ENCODE measurements at regions not wholly inside any gene's neighbourhood (a gene's known extent, or its start where the extent isn't known, plus 50 kb on each side); places are given as distances from the start of the nearest gene placed in this dataset.

DNA sequence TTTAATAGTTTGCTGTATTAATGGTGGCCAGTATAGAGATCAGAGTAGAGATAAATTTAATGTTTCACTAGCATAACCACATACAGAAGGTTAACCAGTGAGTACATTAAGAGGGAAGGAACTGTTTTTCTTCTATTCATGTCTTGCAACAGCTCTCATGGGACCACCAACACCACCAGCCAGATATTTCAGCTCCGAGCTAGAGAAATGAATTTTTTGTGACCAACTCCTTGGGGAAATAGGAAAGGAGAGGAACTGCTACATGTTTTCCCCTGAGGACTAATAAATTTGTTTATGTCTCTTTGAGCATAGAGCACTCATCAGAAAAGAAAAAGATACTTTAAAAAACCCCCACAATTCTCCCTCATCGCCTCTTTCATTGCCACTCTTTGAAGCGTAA, 247.5 kb downstream of the MBNL1 start:
- H3K27ac ChIP-seq: no peak overlapping the region

DNA sequence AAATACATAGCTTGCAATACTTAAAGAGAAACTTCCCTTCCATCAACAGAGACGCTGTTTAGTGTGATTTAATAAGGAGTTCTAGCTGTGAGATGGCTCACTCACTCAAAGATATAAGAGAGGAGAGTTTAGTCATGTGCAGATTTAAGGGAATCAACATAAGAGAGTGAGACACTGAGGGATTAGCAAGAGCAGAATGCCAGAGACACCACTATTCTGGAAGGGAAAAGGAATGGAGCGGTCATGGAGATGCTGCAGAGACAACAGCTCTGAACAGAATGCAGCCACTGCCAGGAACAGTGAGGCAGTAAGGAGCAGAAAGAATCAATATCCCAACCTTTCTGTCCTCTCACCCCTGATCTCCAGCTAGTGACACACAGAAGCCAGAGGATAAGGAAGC, 248.8 kb downstream of the MBNL1 start:
- TF ChIP-seq POLR2A (IDR thresholded peaks at IDR 0.05): no peak
- TF ChIP-seq, protein P1, sequence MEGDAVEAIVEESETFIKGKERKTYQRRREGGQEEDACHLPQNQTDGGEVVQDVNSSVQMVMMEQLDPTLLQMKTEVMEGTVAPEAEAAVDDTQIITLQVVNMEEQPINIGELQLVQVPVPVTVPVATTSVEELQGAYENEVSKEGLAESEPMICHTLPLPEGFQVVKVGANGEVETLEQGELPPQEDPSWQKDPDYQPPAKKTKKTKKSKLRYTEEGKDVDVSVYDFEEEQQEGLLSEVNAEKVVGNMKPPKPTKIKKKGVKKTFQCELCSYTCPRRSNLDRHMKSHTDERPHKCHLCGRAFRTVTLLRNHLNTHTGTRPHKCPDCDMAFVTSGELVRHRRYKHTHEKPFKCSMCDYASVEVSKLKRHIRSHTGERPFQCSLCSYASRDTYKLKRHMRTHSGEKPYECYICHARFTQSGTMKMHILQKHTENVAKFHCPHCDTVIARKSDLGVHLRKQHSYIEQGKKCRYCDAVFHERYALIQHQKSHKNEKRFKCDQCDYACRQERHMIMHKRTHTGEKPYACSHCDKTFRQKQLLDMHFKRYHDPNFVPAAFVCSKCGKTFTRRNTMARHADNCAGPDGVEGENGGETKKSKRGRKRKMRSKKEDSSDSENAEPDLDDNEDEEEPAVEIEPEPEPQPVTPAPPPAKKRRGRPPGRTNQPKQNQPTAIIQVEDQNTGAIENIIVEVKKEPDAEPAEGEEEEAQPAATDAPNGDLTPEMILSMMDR (IDR thresholded peaks at IDR 0.05): no peak
- H3K36me3 ChIP-seq: no peaks in the 10 kb centered on the region

More for the DNA sequence above, 247.5 kb downstream of the MBNL1 start:
- H3K4me3 ChIP-seq: no peak overlapping the region
- no peaks in the 10 kb centered on the region for H3K9me3 ChIP-seq
- H3K36me3 ChIP-seq: no peaks in the 10 kb centered on the region
- TF ChIP-seq, protein P1 (IDR thresholded peaks at IDR 0.05): no peak
- no peak for TF ChIP-seq POLR2A (IDR thresholded peaks at IDR 0.05)
- H3K4me1 ChIP-seq: no peaks in the 10 kb centered on the region
- intact Hi-C loops (cut with DNase I; ENCODE audit: low total_unique reads): no loop called here
- no peaks in the 10 kb centered on the region for H3K27me3 ChIP-seq
- no peak for DNase-seq

DNA sequence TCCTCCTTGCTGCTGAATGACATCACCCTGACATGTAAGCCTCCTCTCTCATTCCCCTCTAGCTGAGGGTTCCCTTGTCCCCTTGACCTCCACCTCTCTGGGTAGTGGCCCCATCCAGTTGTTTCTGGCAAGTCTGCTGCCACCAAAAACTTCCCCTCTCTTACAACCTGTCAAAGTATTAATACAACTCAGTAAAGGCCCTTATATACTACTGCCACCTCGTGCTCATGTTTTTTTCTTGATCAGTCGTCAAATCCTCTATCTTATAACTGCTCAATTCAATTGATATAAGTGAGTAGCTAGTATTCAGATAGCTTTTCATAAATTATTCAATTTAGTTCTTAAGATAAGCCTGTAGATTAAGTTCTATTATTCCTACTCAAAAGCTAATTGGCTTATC, 249.6 kb downstream of the MBNL1 start:
- TF ChIP-seq POLR2A (IDR thresholded peaks at IDR 0.05): no peak
- TF ChIP-seq, protein P1 (IDR thresholded peaks at IDR 0.05): no peak
- no peak for DNase-seq
- H3K36me3 ChIP-seq: no peaks in the 10 kb centered on the region
- H3K27me3 ChIP-seq: no peaks in the 10 kb centered on the region
- no peaks in the 10 kb centered on the region for H3K4me1 ChIP-seq
- no peak overlapping the region for H3K27ac ChIP-seq
- H3K9me3 ChIP-seq: no peaks in the 10 kb centered on the region
- H3K4me3 ChIP-seq: no peak overlapping the region
- intact Hi-C loops (cut with DNase I; ENCODE audit: low total_unique reads): no loop called here

More for the DNA sequence above, 248.8 kb downstream of the MBNL1 start:
- intact Hi-C loops (cut with DNase I; ENCODE audit: low total_unique reads): no loop called here
- no peak for DNase-seq
- Histone ChIP-seq H3K27me3 (no peaks in the 10 kb centered on the region), H3K4me3 (no peak overlapping the region), H3K9me3 (no peaks in the 10 kb centered on the region), H3K4me1 (no peaks in the 10 kb centered on the region), H3K27ac (no peak overlapping the region)

DNA sequence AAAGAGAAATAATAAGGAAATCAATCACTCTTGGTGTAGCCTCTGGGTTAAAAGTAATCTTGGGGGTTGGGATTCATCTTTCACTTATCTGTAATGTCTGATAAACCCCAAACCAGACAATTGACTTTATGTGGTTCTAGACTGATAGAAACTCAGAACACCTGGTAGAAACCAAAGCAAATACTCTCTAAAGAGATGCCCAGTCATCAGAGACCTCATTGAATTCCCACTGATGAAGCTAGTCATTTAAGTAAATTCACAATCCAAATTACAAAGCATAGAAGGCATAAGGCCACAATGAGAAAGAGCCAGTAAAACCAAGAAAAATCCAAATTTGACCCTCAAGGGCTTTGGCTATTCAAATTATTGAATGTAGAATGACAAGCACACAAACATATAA, 250.6 kb downstream of the MBNL1 start:
- no peak for DNase-seq
- no peaks in the 10 kb centered on the region for H3K36me3 ChIP-seq
- no peaks in the 10 kb centered on the region for H3K27me3 ChIP-seq
- no peaks in the 10 kb centered on the region for H3K4me1 ChIP-seq
- no peak overlapping the region for H3K27ac ChIP-seq
- intact Hi-C loops (cut with DNase I; ENCODE audit: low total_unique reads): no loop called here
- no peak overlapping the region for H3K4me3 ChIP-seq
- TF ChIP-seq POLR2A (IDR thresholded peaks at IDR 0.05): no peak
- TF ChIP-seq, protein P1 (IDR thresholded peaks at IDR 0.05): no peak
- H3K9me3 ChIP-seq: no peaks in the 10 kb centered on the region

DNA sequence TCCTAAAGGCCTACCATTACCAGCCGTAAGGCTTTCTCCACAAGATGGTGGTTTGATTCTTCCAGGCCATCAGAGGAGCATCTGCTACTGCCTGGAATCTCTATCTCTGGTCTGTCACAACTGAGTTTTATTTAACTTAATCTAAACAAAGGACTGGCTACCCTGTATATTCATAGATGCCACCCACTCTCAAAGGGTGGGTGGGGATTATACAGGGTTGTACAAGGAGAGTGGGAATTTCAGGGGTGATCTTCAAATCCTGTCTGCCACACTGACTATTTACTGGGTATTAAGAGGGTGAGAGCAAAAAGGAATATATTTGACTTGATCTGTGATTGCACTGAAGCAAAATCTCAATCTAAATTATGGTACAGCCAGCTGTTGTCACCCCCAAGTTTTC, 253.3 kb downstream of the MBNL1 start:
- Histone ChIP-seq H3K9me3 (no peaks in the 10 kb centered on the region), H3K27ac (no peak overlapping the region), H3K27me3 (no peaks in the 10 kb centered on the region), H3K36me3 (no peaks in the 10 kb centered on the region), H3K4me1 (no peaks in the 10 kb centered on the region), H3K4me3 (no peak overlapping the region)
- intact Hi-C loops (cut with DNase I; ENCODE audit: low total_unique reads): no loop called here
- no peak for DNase-seq
- TF ChIP-seq POLR2A (IDR thresholded peaks at IDR 0.05): no peak
- TF ChIP-seq, protein P1 (IDR thresholded peaks at IDR 0.05): no peak

Measured in uterus (tissue), 3 donors.